ENCODE measurements at regions not wholly inside any gene's neighbourhood (a gene's known extent, or its start where the extent isn't known, plus 50 kb on each side); places are given as distances from the start of the nearest gene placed in this dataset.

DNA sequence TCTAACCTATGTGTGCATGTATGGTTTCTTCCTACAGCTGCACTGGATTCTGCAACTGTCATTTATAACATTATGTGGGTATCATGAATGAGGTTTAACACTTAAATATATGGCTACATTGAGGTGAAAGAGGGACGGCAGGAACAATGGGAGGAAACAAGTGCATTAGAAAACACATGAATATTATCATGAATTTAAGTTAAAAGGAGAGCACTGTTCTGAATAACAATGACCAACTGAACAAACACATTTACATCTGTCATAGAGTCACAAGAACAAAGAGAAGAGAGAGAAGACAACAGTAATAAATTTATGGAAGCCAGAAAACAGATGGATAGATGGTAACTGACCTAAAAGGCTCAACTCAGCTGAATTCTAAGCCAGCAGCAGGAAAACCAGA is 527.1 kb upstream of the DIPK2B start:
- TF ChIP-seq, protein P1, sequence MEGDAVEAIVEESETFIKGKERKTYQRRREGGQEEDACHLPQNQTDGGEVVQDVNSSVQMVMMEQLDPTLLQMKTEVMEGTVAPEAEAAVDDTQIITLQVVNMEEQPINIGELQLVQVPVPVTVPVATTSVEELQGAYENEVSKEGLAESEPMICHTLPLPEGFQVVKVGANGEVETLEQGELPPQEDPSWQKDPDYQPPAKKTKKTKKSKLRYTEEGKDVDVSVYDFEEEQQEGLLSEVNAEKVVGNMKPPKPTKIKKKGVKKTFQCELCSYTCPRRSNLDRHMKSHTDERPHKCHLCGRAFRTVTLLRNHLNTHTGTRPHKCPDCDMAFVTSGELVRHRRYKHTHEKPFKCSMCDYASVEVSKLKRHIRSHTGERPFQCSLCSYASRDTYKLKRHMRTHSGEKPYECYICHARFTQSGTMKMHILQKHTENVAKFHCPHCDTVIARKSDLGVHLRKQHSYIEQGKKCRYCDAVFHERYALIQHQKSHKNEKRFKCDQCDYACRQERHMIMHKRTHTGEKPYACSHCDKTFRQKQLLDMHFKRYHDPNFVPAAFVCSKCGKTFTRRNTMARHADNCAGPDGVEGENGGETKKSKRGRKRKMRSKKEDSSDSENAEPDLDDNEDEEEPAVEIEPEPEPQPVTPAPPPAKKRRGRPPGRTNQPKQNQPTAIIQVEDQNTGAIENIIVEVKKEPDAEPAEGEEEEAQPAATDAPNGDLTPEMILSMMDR (IDR thresholded peaks at IDR 0.05; ENCODE audit: borderline replicate concordance, control extremely low read depth, extremely low read depth, insufficient read depth, missing control alignments): no peak
- in situ Hi-C loops (cut with MboI; ENCODE audit: low sequenced_read_pairs, unreplicated experiment): no loop called here
- DNase-seq (ENCODE audit: low spot score): no peak

DNA sequence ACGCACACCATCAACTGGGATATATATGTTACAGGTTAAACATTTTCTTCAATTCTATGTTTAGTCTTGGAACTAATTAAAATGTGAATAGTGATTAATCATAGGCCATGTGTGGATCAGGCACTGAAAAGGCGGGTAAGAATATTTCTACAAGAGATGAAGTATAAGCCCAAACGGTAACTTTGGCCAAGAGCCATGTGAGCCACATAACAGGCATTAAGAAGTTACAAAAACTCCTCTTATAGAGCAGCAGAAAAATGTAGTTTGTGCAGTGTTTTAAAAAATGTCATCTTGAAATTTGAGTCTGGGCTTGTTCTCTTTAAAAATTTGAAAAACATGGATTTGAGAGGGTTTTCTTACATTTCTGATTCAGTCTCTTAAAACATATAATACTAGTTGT is 521.8 kb upstream of the DIPK2B start:
- DNase-seq (ENCODE audit: low spot score): no peak
- TF ChIP-seq, protein P1 (IDR thresholded peaks at IDR 0.05; ENCODE audit: borderline replicate concordance, control extremely low read depth, extremely low read depth, insufficient read depth, missing control alignments): no peak
- in situ Hi-C loops (cut with MboI; ENCODE audit: low sequenced_read_pairs, unreplicated experiment): no loop called here

DNA sequence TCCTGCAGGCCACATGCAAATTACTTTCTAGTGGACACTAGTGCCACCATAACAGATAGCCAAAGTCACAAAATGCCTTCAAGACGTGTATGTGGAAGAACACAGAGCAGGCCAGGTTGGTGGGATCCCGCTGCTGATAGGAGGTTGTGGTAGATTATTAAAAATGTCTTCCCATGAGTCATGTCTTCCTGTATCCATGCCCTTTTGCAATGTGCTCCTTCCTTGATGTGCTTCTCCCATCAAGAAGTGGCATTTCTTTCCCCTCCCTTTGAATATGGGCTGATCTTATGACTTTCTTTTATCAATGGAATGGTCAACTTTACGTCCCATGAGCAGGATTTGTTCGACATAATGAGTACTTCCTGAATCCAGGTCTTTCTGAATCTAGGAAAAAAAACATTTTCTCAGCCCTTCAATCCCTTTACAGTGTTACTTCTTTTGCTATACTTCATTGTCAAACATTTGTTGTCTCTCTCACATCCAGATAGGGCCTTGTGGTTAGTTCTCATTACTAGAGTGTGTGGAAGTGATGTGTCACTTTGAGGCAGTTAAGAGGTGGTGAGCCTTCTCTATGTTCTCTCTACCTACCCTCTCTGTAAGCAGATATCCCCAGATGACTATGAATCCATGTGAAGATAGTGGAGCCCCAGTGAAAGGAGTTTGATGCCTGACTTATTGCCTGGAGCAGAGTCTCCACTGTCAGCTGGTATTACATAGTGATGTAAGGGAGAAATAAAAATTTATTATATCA is 519.2 kb upstream of the DIPK2B start:
- TF ChIP-seq, protein P1 (IDR thresholded peaks at IDR 0.05; ENCODE audit: borderline replicate concordance, control extremely low read depth, extremely low read depth, insufficient read depth, missing control alignments): no peak
- no peak for DNase-seq (ENCODE audit: low spot score)
- in situ Hi-C loops (cut with MboI; ENCODE audit: low sequenced_read_pairs, unreplicated experiment): no loop called here

DNA sequence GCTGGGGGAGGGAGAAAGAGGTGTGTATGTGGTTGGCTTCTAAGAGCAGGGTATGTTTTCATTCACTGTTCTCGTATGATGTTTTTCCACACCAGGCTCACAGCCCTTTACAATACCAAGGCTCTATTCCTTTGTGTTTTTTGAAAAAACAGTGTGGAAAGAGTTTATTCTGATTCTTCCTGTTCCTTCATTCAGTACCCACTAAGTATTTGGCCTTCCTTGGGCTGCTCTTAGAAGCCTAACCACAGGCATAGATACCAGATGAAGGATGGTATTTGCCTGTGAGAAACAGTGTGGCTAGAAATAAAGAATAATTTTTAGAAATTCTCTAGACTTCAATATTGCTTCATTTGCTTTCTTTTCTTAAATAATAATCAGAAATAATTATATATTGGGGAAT is 518.0 kb upstream of the DIPK2B start:
- DNase-seq (ENCODE audit: low spot score): no peak
- in situ Hi-C loops (cut with MboI; ENCODE audit: low sequenced_read_pairs, unreplicated experiment): no loop called here
- TF ChIP-seq, protein P1 (IDR thresholded peaks at IDR 0.05; ENCODE audit: borderline replicate concordance, control extremely low read depth, extremely low read depth, insufficient read depth, missing control alignments): no peak

DNA sequence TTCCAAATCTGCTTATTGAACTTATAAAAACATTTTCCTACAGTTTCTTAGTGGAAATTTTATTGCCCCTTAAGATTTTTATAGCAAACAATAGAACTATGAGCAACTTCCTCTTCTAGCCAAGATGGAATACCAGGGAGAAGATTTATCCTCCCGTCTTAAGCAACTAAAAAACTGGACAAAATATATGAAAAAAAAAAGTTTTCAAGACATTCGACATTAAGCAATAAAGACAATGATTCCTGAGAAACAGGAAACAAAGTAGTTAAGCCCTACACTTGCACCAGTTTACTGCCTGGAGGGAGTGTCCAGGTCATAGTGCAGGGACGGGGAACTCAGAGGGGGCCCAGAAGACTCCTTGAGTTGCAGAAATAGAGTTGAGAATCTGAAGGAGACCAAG is 516.1 kb upstream of the DIPK2B start:
- in situ Hi-C loops (cut with MboI; ENCODE audit: low sequenced_read_pairs, unreplicated experiment): no loop called here
- no peak for DNase-seq (ENCODE audit: low spot score)
- TF ChIP-seq, protein P1 (IDR thresholded peaks at IDR 0.05; ENCODE audit: borderline replicate concordance, control extremely low read depth, extremely low read depth, insufficient read depth, missing control alignments): no peak

DNA sequence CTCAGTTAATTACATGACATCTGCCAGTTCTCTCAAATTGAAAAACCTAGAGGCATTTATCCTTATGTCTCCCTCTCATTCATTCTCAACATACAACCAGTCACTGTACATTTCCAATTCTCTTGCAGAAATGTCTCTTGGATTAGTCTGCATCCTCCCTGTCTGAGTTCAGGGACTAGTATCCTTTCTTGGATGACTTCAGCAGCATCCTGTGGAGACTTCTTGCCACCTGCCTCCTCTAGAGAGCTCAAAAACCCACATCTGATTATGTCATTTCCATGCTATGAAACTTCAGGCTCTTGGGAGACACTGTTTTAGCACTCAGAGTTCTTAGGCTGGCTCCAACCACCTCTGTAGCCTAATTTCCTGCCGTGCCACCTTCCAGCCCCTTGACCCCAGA is 515.1 kb upstream of the DIPK2B start:
- TF ChIP-seq, protein P1 (IDR thresholded peaks at IDR 0.05; ENCODE audit: borderline replicate concordance, control extremely low read depth, extremely low read depth, insufficient read depth, missing control alignments): no peak
- no peak for DNase-seq (ENCODE audit: low spot score)
- in situ Hi-C loops (cut with MboI; ENCODE audit: low sequenced_read_pairs, unreplicated experiment): no loop called here
